Neural crest cell (in vitro differentiated cells): ENCODE measurements at regions not wholly inside any gene's neighbourhood (a gene's known extent, or its start where the extent isn't known, plus 50 kb on each side); places are given as distances from the start of the nearest gene placed in this dataset.
A peak's percentile ranks its signal among the peaks of the same experiment; 100 is the strongest.

ENCODE experiments used
- DNase-seq: peaks from one replicate; pipeline ENCODE4 v3.0.0; 2021; ENCODE audit warnings: low read depth, mixed read lengths, low spot score
- H3K27ac Mint-ChIP-seq: one replicate; pipeline ENCODE4 v1.8.0; 2021; ENCODE audit warnings: mild to moderate bottlenecking, mixed read lengths; ENCODE audit not compliant: unreplicated experiment
- H3K27me3 Mint-ChIP-seq: 2 replicates; pipeline ENCODE4 v1.8.0; 2021; ENCODE audit warnings: low read depth, mild to moderate bottlenecking, mixed read lengths
- H3K36me3 Mint-ChIP-seq: 2 replicates; pipeline ENCODE4 v1.8.0; 2021; ENCODE audit warnings: low read depth, mild to moderate bottlenecking, mixed read lengths
- H3K4me1 Mint-ChIP-seq: 2 replicates; pipeline ENCODE4 v1.8.0; 2021; ENCODE audit warnings: mixed read lengths
- H3K4me3 Mint-ChIP-seq: one replicate; pipeline ENCODE4 v1.8.0; 2021; ENCODE audit warnings: mild to moderate bottlenecking, mixed read lengths
- H3K9me3 Mint-ChIP-seq: 2 replicates; pipeline ENCODE4 v1.8.0; 2021; ENCODE audit warnings: mixed read lengths
- TF ChIP-seq, protein P1 (sequence below): fragments of 200-600 bp; sonication (generic); conservative IDR thresholded peaks from 2 replicates; pipeline ENCODE4 v1.5.0; 2021; ENCODE audit warnings: antibody characterized with exemption, mild to moderate bottlenecking

DNA sequence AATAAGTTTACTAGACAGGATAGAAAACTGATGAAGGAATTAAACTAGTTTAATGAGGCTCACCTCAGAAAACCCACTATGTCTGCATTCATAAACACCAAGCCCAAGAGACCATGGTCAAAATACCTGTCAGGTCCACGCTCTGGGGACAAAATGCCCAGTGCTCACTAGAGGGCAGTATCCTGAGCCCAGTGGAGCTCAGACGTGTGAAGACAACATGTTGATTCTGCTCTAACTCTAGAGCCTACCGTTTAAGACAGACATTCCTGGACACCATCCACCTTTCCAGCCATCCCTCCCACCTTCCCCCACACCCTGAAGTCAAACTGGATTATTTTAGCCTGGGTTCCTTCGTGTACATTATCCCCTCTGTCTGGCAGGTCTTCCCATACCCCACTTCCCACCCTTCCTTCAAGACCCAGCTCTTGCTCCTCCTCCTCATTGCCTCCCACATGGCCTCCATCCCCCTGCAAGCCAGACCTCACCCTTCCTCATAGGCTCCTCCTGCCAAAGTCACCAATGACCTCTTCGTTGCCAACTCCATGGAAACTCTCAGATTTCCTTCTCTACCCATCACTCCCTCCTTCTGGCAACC is 142.3 kb upstream of the FSTL4 start:
- no peak for DNase-seq
- no peak overlapping the region for H3K4me3 Mint-ChIP-seq
- peaks cover 8% of the 10 kb centered on the region for H3K4me1 Mint-ChIP-seq
- TF ChIP-seq, protein P1, sequence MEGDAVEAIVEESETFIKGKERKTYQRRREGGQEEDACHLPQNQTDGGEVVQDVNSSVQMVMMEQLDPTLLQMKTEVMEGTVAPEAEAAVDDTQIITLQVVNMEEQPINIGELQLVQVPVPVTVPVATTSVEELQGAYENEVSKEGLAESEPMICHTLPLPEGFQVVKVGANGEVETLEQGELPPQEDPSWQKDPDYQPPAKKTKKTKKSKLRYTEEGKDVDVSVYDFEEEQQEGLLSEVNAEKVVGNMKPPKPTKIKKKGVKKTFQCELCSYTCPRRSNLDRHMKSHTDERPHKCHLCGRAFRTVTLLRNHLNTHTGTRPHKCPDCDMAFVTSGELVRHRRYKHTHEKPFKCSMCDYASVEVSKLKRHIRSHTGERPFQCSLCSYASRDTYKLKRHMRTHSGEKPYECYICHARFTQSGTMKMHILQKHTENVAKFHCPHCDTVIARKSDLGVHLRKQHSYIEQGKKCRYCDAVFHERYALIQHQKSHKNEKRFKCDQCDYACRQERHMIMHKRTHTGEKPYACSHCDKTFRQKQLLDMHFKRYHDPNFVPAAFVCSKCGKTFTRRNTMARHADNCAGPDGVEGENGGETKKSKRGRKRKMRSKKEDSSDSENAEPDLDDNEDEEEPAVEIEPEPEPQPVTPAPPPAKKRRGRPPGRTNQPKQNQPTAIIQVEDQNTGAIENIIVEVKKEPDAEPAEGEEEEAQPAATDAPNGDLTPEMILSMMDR: peak; percentile 66
- no peak overlapping the region for H3K27ac Mint-ChIP-seq
- H3K9me3 Mint-ChIP-seq: no peaks in the 10 kb centered on the region
- no peaks in the 10 kb centered on the region for H3K36me3 Mint-ChIP-seq
- peaks cover 22% of the 10 kb centered on the region for H3K27me3 Mint-ChIP-seq

DNA sequence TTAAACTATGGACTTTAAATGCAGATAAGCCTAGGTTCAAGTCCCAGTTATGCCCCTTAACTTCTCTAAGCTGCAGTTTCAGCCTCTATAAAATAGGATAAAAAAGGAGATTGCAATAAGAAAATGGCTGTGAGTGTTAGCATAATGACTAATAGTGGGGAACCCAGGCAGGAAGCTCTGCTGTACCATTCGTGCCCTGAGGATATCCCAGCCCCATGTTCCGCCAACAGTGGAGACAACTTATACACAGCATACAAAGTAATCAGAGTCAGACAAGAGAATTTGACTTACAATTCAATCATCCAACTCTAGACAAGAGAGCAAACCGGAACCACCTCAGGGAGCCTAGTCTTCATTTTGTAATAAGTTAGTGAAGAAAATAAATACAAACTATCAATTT is 141.5 kb upstream of the FSTL4 start:
- H3K27me3 Mint-ChIP-seq: peaks cover 22% of the 10 kb centered on the region

DNA sequence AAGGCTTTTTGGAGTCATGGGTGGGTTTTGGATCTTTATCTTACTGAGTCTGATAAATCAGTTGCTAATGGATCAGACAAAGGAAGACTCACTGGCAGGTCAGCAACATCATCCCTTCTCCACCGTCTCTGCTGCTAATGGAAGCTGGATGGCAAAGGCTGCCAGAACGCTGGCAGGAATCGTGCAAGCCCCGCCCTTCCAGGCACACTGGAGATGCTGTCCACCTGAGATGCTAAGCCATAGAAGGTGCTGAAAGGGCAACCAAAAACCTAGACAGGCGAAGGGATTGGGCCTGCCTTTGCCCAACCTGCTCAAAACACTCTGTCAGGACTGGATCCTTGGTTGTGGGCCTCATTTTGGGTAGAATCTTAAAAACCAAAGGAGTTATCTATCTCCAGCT is 139.5 kb upstream of the FSTL4 start:
- Mint-ChIP-seq H3K27me3 (peaks cover 18% of the 10 kb centered on the region), H3K4me1 (peaks cover 8% of the 10 kb centered on the region), H3K27ac (no peak overlapping the region), H3K4me3 (no peak overlapping the region), H3K9me3 (no peaks in the 10 kb centered on the region), H3K36me3 (no peaks in the 10 kb centered on the region)
- no peak for DNase-seq
- TF ChIP-seq, protein P1: no peak

More for the DNA sequence above, 141.5 kb upstream of the FSTL4 start:
- Mint-ChIP-seq H3K4me3 (no peak overlapping the region), H3K36me3 (no peaks in the 10 kb centered on the region), H3K4me1 (peaks cover 8% of the 10 kb centered on the region), H3K9me3 (no peaks in the 10 kb centered on the region), H3K27ac (no peak overlapping the region)
- TF ChIP-seq, protein P1: no peak
- no peak for DNase-seq

DNA sequence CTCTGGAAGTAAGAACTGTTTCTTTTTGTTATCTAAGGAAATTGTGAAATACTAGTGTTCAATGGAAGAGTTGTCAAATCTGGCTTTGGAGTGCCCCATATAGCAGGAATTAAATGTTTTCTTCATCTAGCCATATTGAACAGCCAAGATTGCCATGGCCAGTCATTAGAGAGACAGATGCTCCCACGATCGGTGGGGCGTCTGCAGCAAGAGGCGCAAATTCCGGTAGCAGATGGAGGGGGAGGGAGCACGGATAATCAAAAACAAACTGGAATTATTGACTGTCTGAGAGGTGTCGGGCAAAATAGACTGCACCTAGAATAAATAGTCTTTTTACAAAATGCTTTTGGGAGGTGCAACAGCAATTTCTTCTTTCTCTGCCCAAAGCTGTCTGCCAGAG is 139.1 kb upstream of the FSTL4 start:
- H3K27ac Mint-ChIP-seq: no peak overlapping the region
- TF ChIP-seq, protein P1: no peak
- peaks cover 15% of the 10 kb centered on the region for H3K27me3 Mint-ChIP-seq
- H3K4me3 Mint-ChIP-seq: no peak overlapping the region
- no peaks in the 10 kb centered on the region for H3K36me3 Mint-ChIP-seq
- no peak for DNase-seq
- peaks cover 8% of the 10 kb centered on the region for H3K4me1 Mint-ChIP-seq
- H3K9me3 Mint-ChIP-seq: no peaks in the 10 kb centered on the region

DNA sequence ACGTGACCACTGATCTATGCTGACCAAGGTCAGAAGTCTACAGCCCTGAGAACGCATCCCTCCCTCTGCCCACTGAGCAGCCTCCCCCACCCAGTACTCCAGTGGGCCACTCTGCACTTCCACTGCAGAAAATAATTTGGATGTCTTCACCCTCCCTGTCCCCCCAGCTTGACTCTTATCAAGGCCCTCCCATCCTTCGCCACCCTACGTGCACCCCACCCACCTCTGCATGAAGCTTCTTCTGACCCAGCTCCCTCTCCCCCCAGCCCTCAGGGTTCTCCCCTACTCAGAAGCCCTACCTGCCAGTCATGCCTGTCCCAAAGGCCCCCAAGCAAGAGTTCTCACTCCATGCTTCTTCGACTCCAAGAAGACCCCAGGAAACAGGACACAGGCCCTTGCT is 138.5 kb upstream of the FSTL4 start:
- Mint-ChIP-seq H3K9me3 (no peaks in the 10 kb centered on the region), H3K27ac (peak overlapping the region; percentile 12), H3K36me3 (no peaks in the 10 kb centered on the region), H3K27me3 (peaks cover 10% of the 10 kb centered on the region), H3K4me3 (no peak overlapping the region), H3K4me1 (peaks cover 12% of the 10 kb centered on the region)
- no peak for DNase-seq
- TF ChIP-seq, protein P1: no peak

DNA sequence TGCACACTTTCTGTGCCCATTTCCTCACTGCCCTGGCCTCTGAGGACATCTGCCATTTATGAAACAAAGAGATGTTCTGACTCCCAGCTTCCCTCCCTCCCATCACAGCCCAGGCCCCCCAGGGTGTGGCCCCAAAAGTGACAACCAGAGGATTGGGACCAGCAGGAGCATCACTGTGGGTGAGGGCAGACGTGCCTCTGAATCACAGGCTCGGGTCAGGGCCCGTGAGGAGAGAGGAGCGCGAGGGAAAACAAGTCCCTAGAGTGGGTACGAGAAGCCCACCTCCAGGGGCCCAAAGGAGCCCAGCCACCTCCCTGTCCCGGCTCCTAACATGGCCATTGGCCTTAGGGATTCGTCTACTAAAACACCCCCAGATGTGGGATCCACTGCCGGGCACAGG is 138.0 kb upstream of the FSTL4 start:
- DNase-seq: no peak
- Mint-ChIP-seq H3K4me3 (no peak overlapping the region), H3K36me3 (no peaks in the 10 kb centered on the region), H3K27me3 (peaks cover 5% of the 10 kb centered on the region), H3K9me3 (no peaks in the 10 kb centered on the region), H3K27ac (no peak overlapping the region), H3K4me1 (peaks cover 17% of the 10 kb centered on the region)
- TF ChIP-seq, protein P1: no peak
